ENCODE measurements at regions not wholly inside any gene's neighbourhood (a gene's known extent, or its start where the extent isn't known, plus 50 kb on each side); places are given as distances from the start of the nearest gene placed in this dataset.
"Not testable (repeated sequence)": the region's sequence is repeated elsewhere in the genome, so short reads cannot be mapped to it uniquely, and the experiment has no call there.

DNA sequence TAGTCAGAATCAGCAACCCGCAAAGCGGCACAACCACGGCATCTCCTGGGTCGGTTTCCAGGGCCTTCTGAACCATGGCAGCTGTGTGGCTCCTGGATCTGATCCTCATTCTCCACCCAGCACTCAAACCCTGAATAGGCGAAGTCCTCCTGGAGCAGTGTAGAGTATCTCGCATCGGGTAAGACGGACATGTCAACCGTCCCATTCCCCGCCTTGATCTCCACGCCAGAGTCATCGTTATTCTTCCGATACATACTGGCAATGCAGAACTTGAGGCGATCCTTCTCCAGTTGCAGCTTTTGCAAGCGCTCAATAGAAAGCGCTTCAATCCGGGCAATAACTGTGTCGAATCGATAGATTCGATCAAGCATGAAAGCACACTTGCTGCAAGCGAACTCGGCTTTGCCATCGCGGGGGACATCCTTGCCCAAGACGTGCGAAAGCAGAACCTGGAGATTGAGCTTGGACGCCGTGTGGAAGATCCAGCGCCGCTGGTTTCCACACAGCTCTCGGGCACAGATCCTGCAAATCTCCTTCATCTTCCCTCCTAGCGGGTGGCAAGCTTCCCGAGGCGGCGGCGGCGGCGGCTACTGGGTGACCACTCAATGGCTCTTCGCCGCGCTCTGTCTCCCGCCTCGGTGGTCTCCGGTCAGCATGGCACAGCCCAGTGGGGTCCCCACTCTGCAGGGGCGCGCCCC, 142.9 kb downstream of the NBPF8 start:
- TF ChIP-seq, protein P1, sequence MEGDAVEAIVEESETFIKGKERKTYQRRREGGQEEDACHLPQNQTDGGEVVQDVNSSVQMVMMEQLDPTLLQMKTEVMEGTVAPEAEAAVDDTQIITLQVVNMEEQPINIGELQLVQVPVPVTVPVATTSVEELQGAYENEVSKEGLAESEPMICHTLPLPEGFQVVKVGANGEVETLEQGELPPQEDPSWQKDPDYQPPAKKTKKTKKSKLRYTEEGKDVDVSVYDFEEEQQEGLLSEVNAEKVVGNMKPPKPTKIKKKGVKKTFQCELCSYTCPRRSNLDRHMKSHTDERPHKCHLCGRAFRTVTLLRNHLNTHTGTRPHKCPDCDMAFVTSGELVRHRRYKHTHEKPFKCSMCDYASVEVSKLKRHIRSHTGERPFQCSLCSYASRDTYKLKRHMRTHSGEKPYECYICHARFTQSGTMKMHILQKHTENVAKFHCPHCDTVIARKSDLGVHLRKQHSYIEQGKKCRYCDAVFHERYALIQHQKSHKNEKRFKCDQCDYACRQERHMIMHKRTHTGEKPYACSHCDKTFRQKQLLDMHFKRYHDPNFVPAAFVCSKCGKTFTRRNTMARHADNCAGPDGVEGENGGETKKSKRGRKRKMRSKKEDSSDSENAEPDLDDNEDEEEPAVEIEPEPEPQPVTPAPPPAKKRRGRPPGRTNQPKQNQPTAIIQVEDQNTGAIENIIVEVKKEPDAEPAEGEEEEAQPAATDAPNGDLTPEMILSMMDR (conservative IDR thresholded peaks at IDR 0.05; ENCODE audit: low read depth, low read length): not testable (repeated sequence)
- TF ChIP-seq EZH2 (IDR thresholded peaks at IDR 0.05; ENCODE audit: low read length, unreplicated experiment); EZH2phosphoT487 (IDR thresholded peaks at IDR 0.05; ENCODE audit: borderline replicate concordance, low read length): not testable (repeated sequence)
